Mesothelial cell of epicardium (in vitro differentiated cells): ENCODE measurements at regions not wholly inside any gene's neighbourhood (a gene's known extent, or its start where the extent isn't known, plus 50 kb on each side); places are given as distances from the start of the nearest gene placed in this dataset.

ENCODE experiments used
- DNase-seq, 2 experiments: peaks; one replicate each; pipeline ENCODE4 v3.0.0; 2021; ENCODE audit warnings: low spot score in 2 of 2; ENCODE audit not compliant: unreplicated experiment in 2 of 2
- H3K27ac Mint-ChIP-seq: 2 replicates; pipeline ENCODE4 v1.8.0; 2021; ENCODE audit warnings: mixed read lengths
- H3K27me3 Mint-ChIP-seq: 2 replicates; pipeline ENCODE4 v1.8.0; 2021; ENCODE audit warnings: low read depth, mixed read lengths
- H3K36me3 Mint-ChIP-seq: 2 replicates; pipeline ENCODE4 v1.8.0; 2021; ENCODE audit warnings: mixed read lengths
- H3K4me1 Mint-ChIP-seq: 2 replicates; pipeline ENCODE4 v1.8.0; 2021; ENCODE audit warnings: mixed read lengths
- H3K4me3 Mint-ChIP-seq: 2 replicates; pipeline ENCODE4 v1.8.0; 2021; ENCODE audit warnings: mild to moderate bottlenecking, moderate library complexity, mixed read lengths
- H3K9me3 Mint-ChIP-seq: 2 replicates; pipeline ENCODE4 v1.8.0; 2021; ENCODE audit warnings: mixed read lengths
- TF ChIP-seq, protein P1 (sequence below): fragments of 200-600 bp; sonication (generic); IDR thresholded peaks from one replicate; pipeline ENCODE4 v1.5.0; 2021; ENCODE audit warnings: antibody characterized with exemption; ENCODE audit not compliant: unreplicated experiment

DNA sequence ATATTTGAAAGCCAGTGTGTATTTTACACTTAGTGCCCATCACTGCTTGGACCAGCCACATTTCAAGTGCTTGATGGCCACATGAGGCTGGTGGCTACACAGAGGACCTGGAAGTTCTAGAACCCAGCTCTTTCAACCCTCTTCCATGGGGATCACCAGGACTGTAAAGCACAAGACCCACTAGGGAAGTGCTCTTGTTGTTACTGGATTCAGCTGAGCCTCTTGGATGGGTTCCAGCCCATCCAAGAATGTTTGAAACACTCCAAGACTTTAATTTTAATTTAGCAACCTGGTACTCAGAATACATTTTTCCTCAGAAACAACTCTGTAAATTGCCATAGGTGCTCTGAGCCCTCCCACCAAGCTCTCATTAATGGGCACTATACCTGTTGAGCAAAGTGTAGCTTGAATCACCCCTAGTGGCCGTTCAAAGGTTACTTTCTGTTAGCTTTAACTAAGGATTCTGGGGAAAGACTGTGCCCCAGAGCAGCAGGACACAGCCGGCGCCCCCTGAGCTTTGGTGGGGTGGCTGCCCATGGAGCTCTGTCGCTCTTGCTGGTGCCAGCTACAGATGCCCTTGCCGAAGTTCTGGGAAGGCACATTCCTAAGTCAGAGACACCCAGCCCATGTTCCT is 212.4 kb downstream of the HSD17B3 start:
- no peak for DNase-seq
- H3K27me3 Mint-ChIP-seq: peaks cover 32% of the 10 kb centered on the region
- H3K4me1 Mint-ChIP-seq: peaks cover 4% of the 10 kb centered on the region
- no peaks in the 10 kb centered on the region for H3K36me3 Mint-ChIP-seq
- H3K9me3 Mint-ChIP-seq: peaks cover 4% of the 10 kb centered on the region
- TF ChIP-seq, protein P1, sequence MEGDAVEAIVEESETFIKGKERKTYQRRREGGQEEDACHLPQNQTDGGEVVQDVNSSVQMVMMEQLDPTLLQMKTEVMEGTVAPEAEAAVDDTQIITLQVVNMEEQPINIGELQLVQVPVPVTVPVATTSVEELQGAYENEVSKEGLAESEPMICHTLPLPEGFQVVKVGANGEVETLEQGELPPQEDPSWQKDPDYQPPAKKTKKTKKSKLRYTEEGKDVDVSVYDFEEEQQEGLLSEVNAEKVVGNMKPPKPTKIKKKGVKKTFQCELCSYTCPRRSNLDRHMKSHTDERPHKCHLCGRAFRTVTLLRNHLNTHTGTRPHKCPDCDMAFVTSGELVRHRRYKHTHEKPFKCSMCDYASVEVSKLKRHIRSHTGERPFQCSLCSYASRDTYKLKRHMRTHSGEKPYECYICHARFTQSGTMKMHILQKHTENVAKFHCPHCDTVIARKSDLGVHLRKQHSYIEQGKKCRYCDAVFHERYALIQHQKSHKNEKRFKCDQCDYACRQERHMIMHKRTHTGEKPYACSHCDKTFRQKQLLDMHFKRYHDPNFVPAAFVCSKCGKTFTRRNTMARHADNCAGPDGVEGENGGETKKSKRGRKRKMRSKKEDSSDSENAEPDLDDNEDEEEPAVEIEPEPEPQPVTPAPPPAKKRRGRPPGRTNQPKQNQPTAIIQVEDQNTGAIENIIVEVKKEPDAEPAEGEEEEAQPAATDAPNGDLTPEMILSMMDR: no peak
- H3K27ac Mint-ChIP-seq: no peak overlapping the region
- no peak overlapping the region for H3K4me3 Mint-ChIP-seq

GRCh38 chr9:96088510-96088909 is 213.0 kb downstream of the ERCC6L2 start:
- Mint-ChIP-seq H3K36me3 (no peaks in the 10 kb centered on the region), H3K27ac (no peak overlapping the region), H3K4me3 (no peak overlapping the region), H3K9me3 (peaks cover 4% of the 10 kb centered on the region), H3K4me1 (peaks cover 13% of the 10 kb centered on the region), H3K27me3 (peaks cover 33% of the 10 kb centered on the region)
- TF ChIP-seq, protein P1: no peak
- no peak for DNase-seq

- peaks cover 33% of the 10 kb centered on the region for H3K27me3 Mint-ChIP-seq
- H3K4me1 Mint-ChIP-seq: peaks cover 14% of the 10 kb centered on the region
- DNase-seq: no peak
- H3K27ac Mint-ChIP-seq: no peak overlapping the region
- TF ChIP-seq, protein P1: no peak
- peaks cover 4% of the 10 kb centered on the region for H3K9me3 Mint-ChIP-seq
- H3K4me3 Mint-ChIP-seq: no peak overlapping the region
- no peaks in the 10 kb centered on the region for H3K36me3 Mint-ChIP-seq
Measured at GRCh38 chr9:96087669-96088299, 212.3 kb downstream of the ERCC6L2 start.

GRCh38 chr9:96086936-96087571 is 211.6 kb downstream of the ERCC6L2 start:
- H3K36me3 Mint-ChIP-seq: no peaks in the 10 kb centered on the region
- H3K4me3 Mint-ChIP-seq: no peak overlapping the region
- no peak overlapping the region for H3K27ac Mint-ChIP-seq
- H3K27me3 Mint-ChIP-seq: peaks cover 34% of the 10 kb centered on the region
- H3K4me1 Mint-ChIP-seq: peaks cover 14% of the 10 kb centered on the region
- TF ChIP-seq, protein P1: no peak
- H3K9me3 Mint-ChIP-seq: peaks cover 4% of the 10 kb centered on the region
- DNase-seq: no peak

- Mint-ChIP-seq H3K27me3 (peaks cover 34% of the 10 kb centered on the region), H3K4me3 (no peak overlapping the region), H3K36me3 (no peaks in the 10 kb centered on the region), H3K9me3 (peaks cover 2% of the 10 kb centered on the region), H3K27ac (no peak overlapping the region), H3K4me1 (peaks cover 14% of the 10 kb centered on the region)
- no peak for DNase-seq
- TF ChIP-seq, protein P1: no peak
Measured at GRCh38 chr9:96085491-96086143, 210.1 kb downstream of the ERCC6L2 start.
